Keratinocyte (primary cell): ENCODE measurements at regions not wholly inside any gene's neighbourhood (a gene's known extent, or its start where the extent isn't known, plus 50 kb on each side); places are given as distances from the start of the nearest gene placed in this dataset.

Experiments used
- DNase-seq: peaks from one replicate; pipeline ENCODE4 v3.0.0-alpha.2; 2011; ENCODE audit warnings: low read depth, missing footprints, low spot score
- FAIRE-seq: peaks from 2 replicates; lab custom pipeline; 2011; peaks lifted over from hg19 to GRCh38; lab: Jason Lieb, UNC
- H2AFZ ChIP-seq: 2 replicates; pipeline ENCODE4 v1.6.0; 2012; ENCODE audit warnings: low read length, control low read depth, inconsistent platforms; ENCODE audit not compliant: control insufficient read depth
- H3K27ac ChIP-seq: 2 replicates; pipeline ENCODE4 v1.5.1; 2011; ENCODE audit warnings: low read length; ENCODE audit not compliant: control insufficient read depth, insufficient read depth
- H3K27me3 ChIP-seq: 3 replicates; pipeline ENCODE4 v1.6.0; 2011; ENCODE audit warnings: low read length; ENCODE audit not compliant: control insufficient read depth, insufficient read depth; ENCODE audit errors: extremely low read depth
- H3K36me3 ChIP-seq, 2 experiments: 2 replicates in 1 of 2; 3 replicates in 1 of 2; pipeline ENCODE4 v1.5.1; 2011; ENCODE audit warnings: low read length in 2 of 2, mild to moderate bottlenecking in 1 of 2; ENCODE audit not compliant: control insufficient read depth in 2 of 2, insufficient read depth in 2 of 2; ENCODE audit errors: extremely low read depth in 1 of 2
- H3K4me1 ChIP-seq: 3 replicates; pipeline ENCODE4 v1.5.1; 2011; ENCODE audit warnings: low read length; ENCODE audit not compliant: control insufficient read depth, insufficient read depth; ENCODE audit errors: extremely low read depth
- H3K4me2 ChIP-seq: 3 replicates; pipeline ENCODE4 v1.6.0; 2011; ENCODE audit warnings: low read depth, low read length; ENCODE audit not compliant: control insufficient read depth, insufficient read depth; ENCODE audit errors: extremely low read depth
- H3K4me3 ChIP-seq, 3 experiments: fragments of 200-600 bp in 1 of 3; sonication (generic) in 1 of 3; 2 replicates in 2 of 3; 3 replicates in 1 of 3; pipeline ENCODE4 v1.5.1; 2011 to 2016; ENCODE audit warnings: low read length in 3 of 3, mild to moderate bottlenecking in 3 of 3, control low read depth in 2 of 3, inconsistent platforms in 1 of 3, low read depth in 1 of 3, mixed read lengths in 1 of 3, mixed run types in 1 of 3, moderate library complexity in 1 of 3; ENCODE audit not compliant: control insufficient read depth in 2 of 3, insufficient read depth in 2 of 3; ENCODE audit errors: extremely low read depth in 1 of 3
- H3K79me2 ChIP-seq: 2 replicates; pipeline ENCODE4 v1.6.0; 2012; ENCODE audit warnings: low read length; ENCODE audit not compliant: control insufficient read depth, insufficient read depth
- H3K9ac ChIP-seq: 3 replicates; pipeline ENCODE4 v1.6.0; 2011; ENCODE audit warnings: low read length; ENCODE audit not compliant: control insufficient read depth, insufficient read depth; ENCODE audit errors: extremely low read depth
- H3K9me1 ChIP-seq: 3 replicates; pipeline ENCODE4 v1.6.0; 2011; ENCODE audit warnings: low read length; ENCODE audit not compliant: control insufficient read depth, insufficient read depth; ENCODE audit errors: extremely low read depth
- H3K9me3 ChIP-seq: 2 replicates; pipeline ENCODE4 v1.5.1; 2012; ENCODE audit warnings: low read depth, low read length; ENCODE audit not compliant: control insufficient read depth
- H4K20me1 ChIP-seq: 3 replicates; pipeline ENCODE4 v1.6.0; 2011; ENCODE audit warnings: low read length; ENCODE audit not compliant: control insufficient read depth, insufficient read depth; ENCODE audit errors: extremely low read depth
- EZH2 ChIP-seq: IDR thresholded peaks from one replicate; pipeline ENCODE4 v1.6.1; 2012; ENCODE audit warnings: inconsistent platforms, mild to moderate bottlenecking, low read length, moderate library complexity
- dilution Hi-C: fragments of 300-500 bp; cut with MboI; formaldehyde crosslinking; loops from one replicate; pipeline ENCODE4 v1.7.0; 2020; ENCODE audit warnings: low sequenced_read_pairs; ENCODE audit not compliant: extremely low pct_ligation_motif_present
- TF ChIP-seq, protein P1 (sequence below), 3 experiments: IDR thresholded peaks in 1 of 3; conservative IDR thresholded peaks in 1 of 3; optimal IDR thresholded peaks in 1 of 3; 2 replicates in 2 of 3; 3 replicates in 1 of 3; pipeline versions ENCODE3 to v1.5.1; 2011; ENCODE audit warnings: low read length in 3 of 3, mild to moderate bottlenecking in 3 of 3, moderate library complexity in 2 of 3, control low read depth in 1 of 3, inconsistent platforms in 1 of 3; ENCODE audit not compliant: insufficient read depth in 2 of 3; ENCODE audit errors: extremely low read depth in 1 of 3

DNA sequence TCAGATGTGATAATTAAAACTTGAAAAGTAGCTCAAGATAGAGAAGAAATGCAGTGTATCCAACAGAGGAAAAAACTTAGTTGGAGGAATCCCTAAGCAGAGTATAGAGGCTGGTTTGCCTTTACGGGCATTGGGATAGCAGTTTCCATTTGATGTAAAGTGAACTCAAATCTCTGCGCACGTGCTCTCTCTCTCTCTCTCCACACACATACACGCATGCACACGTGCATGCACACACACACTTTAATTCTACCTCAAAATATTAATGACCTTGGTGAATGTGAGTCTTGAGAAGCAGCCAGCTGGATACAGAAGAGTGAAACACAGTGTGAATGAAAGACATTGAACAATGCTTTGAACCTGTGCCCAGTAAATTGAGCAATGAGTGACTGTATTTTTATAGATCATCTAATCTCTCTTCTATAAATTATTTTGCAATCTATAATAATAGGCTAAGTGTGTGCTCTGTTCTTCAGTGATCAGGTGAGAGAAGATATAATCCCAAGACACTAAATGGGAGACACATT lies 247.7 kb upstream of the FAM83B start:
- dilution Hi-C loops: no loop called here
- no peaks in the 10 kb centered on the region for H3K9me3 ChIP-seq
- H3K79me2 ChIP-seq: no peaks in the 10 kb centered on the region
- H3K36me3 ChIP-seq: no peaks in the 10 kb centered on the region
- H3K27me3 ChIP-seq: no peaks in the 10 kb centered on the region
- no peaks in the 10 kb centered on the region for H4K20me1 ChIP-seq
- no peak overlapping the region for H3K27ac ChIP-seq
- TF ChIP-seq, protein P1, sequence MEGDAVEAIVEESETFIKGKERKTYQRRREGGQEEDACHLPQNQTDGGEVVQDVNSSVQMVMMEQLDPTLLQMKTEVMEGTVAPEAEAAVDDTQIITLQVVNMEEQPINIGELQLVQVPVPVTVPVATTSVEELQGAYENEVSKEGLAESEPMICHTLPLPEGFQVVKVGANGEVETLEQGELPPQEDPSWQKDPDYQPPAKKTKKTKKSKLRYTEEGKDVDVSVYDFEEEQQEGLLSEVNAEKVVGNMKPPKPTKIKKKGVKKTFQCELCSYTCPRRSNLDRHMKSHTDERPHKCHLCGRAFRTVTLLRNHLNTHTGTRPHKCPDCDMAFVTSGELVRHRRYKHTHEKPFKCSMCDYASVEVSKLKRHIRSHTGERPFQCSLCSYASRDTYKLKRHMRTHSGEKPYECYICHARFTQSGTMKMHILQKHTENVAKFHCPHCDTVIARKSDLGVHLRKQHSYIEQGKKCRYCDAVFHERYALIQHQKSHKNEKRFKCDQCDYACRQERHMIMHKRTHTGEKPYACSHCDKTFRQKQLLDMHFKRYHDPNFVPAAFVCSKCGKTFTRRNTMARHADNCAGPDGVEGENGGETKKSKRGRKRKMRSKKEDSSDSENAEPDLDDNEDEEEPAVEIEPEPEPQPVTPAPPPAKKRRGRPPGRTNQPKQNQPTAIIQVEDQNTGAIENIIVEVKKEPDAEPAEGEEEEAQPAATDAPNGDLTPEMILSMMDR (optimal IDR thresholded peaks at IDR 0.05 in 1 of 3, IDR thresholded peaks at IDR 0.05 in 1 of 3, conservative IDR thresholded peaks at IDR 0.05 in 1 of 3; ENCODE audit: extremely low read depth in 1 of 3, insufficient read depth in 2 of 3, low read length in 3 of 3): no peak
- TF ChIP-seq EZH2: no peak
- H3K9ac ChIP-seq: no peak overlapping the region
- no peak overlapping the region for H3K4me3 ChIP-seq
- no peaks in the 10 kb centered on the region for H3K4me1 ChIP-seq
- H3K9me1 ChIP-seq: no peaks in the 10 kb centered on the region
- H3K4me2 ChIP-seq: no peak overlapping the region
- H2AFZ ChIP-seq: no peak overlapping the region
- no peak for DNase-seq
- FAIRE-seq: no peak

DNA sequence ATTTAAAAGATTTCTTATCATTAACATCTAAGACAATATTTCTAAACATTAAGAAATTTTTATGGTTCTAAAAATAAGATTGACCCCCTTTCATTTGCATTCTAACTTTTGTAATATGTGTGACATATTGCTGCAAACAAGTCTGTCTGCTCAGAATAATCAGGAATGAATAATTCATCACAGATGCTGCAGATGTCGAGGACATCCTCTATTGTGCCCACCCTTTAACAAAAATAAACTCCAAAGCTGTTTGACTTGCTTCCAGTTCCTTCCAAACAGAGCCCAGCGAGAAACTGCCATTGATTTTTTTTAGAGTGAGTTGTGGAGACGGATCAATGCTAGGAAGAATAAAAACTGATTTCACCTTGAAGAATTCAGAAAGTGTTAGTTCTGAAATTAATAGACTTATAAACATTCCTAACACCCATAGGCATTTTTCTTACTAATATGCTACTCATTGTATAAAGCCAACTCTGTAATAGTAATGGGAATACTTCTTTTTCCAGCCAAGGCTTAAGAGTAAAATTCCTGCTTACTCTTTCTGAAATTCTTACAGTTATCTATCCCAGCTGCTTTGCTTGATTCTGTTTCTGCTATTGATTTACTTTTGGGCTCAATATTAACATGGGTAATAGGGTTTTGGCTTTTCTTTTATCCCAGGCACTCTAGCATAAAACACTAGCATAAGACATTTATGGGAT lies 244.8 kb upstream of the FAM83B start:
- H2AFZ ChIP-seq: no peak overlapping the region
- FAIRE-seq: no peak
- no peaks in the 10 kb centered on the region for H3K36me3 ChIP-seq
- H3K27me3 ChIP-seq: no peaks in the 10 kb centered on the region
- H3K4me3 ChIP-seq: no peak overlapping the region
- no peak for DNase-seq
- H4K20me1 ChIP-seq: no peaks in the 10 kb centered on the region
- no peak overlapping the region for H3K4me2 ChIP-seq
- H3K27ac ChIP-seq: no peak overlapping the region
- H3K9ac ChIP-seq: no peak overlapping the region
- dilution Hi-C loops: no loop called here
- no peak for TF ChIP-seq EZH2
- TF ChIP-seq, protein P1 (optimal IDR thresholded peaks at IDR 0.05 in 1 of 3, IDR thresholded peaks at IDR 0.05 in 1 of 3, conservative IDR thresholded peaks at IDR 0.05 in 1 of 3; ENCODE audit: extremely low read depth in 1 of 3, insufficient read depth in 2 of 3, low read length in 3 of 3): no peak
- no peaks in the 10 kb centered on the region for H3K4me1 ChIP-seq
- H3K9me1 ChIP-seq: no peaks in the 10 kb centered on the region
- H3K79me2 ChIP-seq: no peaks in the 10 kb centered on the region
- H3K9me3 ChIP-seq: no peaks in the 10 kb centered on the region
